ENCODE measurements at regions not wholly inside any gene's neighbourhood (a gene's known extent, or its start where the extent isn't known, plus 50 kb on each side); places are given as distances from the start of the nearest gene placed in this dataset.

GRCh38 chr10:128817636-128818035, 649.4 kb upstream of the MGMT start:
- Mint-ChIP-seq H3K4me3 (ENCODE audit: low read depth) (no peak overlapping the region), H3K36me3 (ENCODE audit: low read depth) (no peaks in the 10 kb centered on the region), H3K4me1 (ENCODE audit: low read depth) (no peaks in the 10 kb centered on the region), H3K9me3 (no peaks in the 10 kb centered on the region), H3K27me3 (ENCODE audit: low read depth) (no peaks in the 10 kb centered on the region), H3K27ac (no peak overlapping the region)
- DNase-seq (ENCODE audit: low spot score), result no peak
- intact Hi-C loops (cut with micrococcal nuclease), result no loop called here

GRCh38 chr10:128820663-128821062, 646.4 kb upstream of the MGMT start:
- Mint-ChIP-seq H3K9me3 (no peaks in the 10 kb centered on the region), H3K36me3 (ENCODE audit: low read depth) (no peaks in the 10 kb centered on the region), H3K27me3 (ENCODE audit: low read depth) (no peaks in the 10 kb centered on the region), H3K4me3 (ENCODE audit: low read depth) (no peak overlapping the region), H3K27ac (no peak overlapping the region), H3K4me1 (ENCODE audit: low read depth) (no peaks in the 10 kb centered on the region)
- intact Hi-C loops (cut with micrococcal nuclease), result no loop called here
- DNase-seq (ENCODE audit: low spot score), result no peak

- intact Hi-C loops (cut with micrococcal nuclease), result no loop called here
- no peaks in the 10 kb centered on the region for H3K9me3 Mint-ChIP-seq
- no peak overlapping the region for H3K27ac Mint-ChIP-seq
- H3K4me1 Mint-ChIP-seq (ENCODE audit: low read depth), result no peaks in the 10 kb centered on the region
- DNase-seq (ENCODE audit: low spot score), result no peak
- H3K36me3 Mint-ChIP-seq (ENCODE audit: low read depth), result no peaks in the 10 kb centered on the region
- no peak overlapping the region for H3K4me3 Mint-ChIP-seq (ENCODE audit: low read depth)
- no peaks in the 10 kb centered on the region for H3K27me3 Mint-ChIP-seq (ENCODE audit: low read depth)
Measured at GRCh38 chr10:128823201-128823600, 643.8 kb upstream of the MGMT start.

- H3K27me3 Mint-ChIP-seq (ENCODE audit: low read depth), result no peaks in the 10 kb centered on the region
- H3K4me3 Mint-ChIP-seq (ENCODE audit: low read depth), result no peak overlapping the region
- H3K36me3 Mint-ChIP-seq (ENCODE audit: low read depth), result no peaks in the 10 kb centered on the region
- H3K9me3 Mint-ChIP-seq, result no peaks in the 10 kb centered on the region
- intact Hi-C loops (cut with micrococcal nuclease), result no loop called here
- H3K27ac Mint-ChIP-seq, result no peak overlapping the region
- no peaks in the 10 kb centered on the region for H3K4me1 Mint-ChIP-seq (ENCODE audit: low read depth)
- no peak for DNase-seq (ENCODE audit: low spot score)
Measured at GRCh38 chr10:128825626-128826025, 641.4 kb upstream of the MGMT start.

- no peak overlapping the region for H3K4me3 Mint-ChIP-seq (ENCODE audit: low read depth)
- H3K27me3 Mint-ChIP-seq (ENCODE audit: low read depth), result no peaks in the 10 kb centered on the region
- H3K27ac Mint-ChIP-seq, result no peak overlapping the region
- no peaks in the 10 kb centered on the region for H3K4me1 Mint-ChIP-seq (ENCODE audit: low read depth)
- intact Hi-C loops (cut with micrococcal nuclease), result no loop called here
- DNase-seq (ENCODE audit: low spot score), result no peak
- no peaks in the 10 kb centered on the region for H3K36me3 Mint-ChIP-seq (ENCODE audit: low read depth)
- H3K9me3 Mint-ChIP-seq, result no peaks in the 10 kb centered on the region
Measured at GRCh38 chr10:128833671-128834070, 633.4 kb upstream of the MGMT start.

GRCh38 chr10:128835361-128835760, 631.7 kb upstream of the MGMT start:
- Mint-ChIP-seq H3K4me1 (ENCODE audit: low read depth) (no peaks in the 10 kb centered on the region), H3K9me3 (no peaks in the 10 kb centered on the region), H3K36me3 (ENCODE audit: low read depth) (no peaks in the 10 kb centered on the region), H3K27ac (no peak overlapping the region), H3K4me3 (ENCODE audit: low read depth) (no peak overlapping the region), H3K27me3 (ENCODE audit: low read depth) (no peaks in the 10 kb centered on the region)
- intact Hi-C loops (cut with micrococcal nuclease), result no loop called here
- no peak for DNase-seq (ENCODE audit: low spot score)

- Mint-ChIP-seq H3K36me3 (ENCODE audit: low read depth) (no peaks in the 10 kb centered on the region), H3K27me3 (ENCODE audit: low read depth) (peaks cover 3% of the 10 kb centered on the region), H3K9me3 (no peaks in the 10 kb centered on the region), H3K27ac (no peak overlapping the region), H3K4me1 (ENCODE audit: low read depth) (no peaks in the 10 kb centered on the region), H3K4me3 (ENCODE audit: low read depth) (no peak overlapping the region)
- intact Hi-C loops (cut with micrococcal nuclease), result no loop called here
- no peak for DNase-seq (ENCODE audit: low spot score)
Measured at GRCh38 chr10:128837478-128837877, 629.6 kb upstream of the MGMT start.

GRCh38 chr10:128839134-128839533, 627.9 kb upstream of the MGMT start:
- intact Hi-C loops (cut with micrococcal nuclease), result no loop called here
- no peaks in the 10 kb centered on the region for H3K36me3 Mint-ChIP-seq (ENCODE audit: low read depth)
- DNase-seq (ENCODE audit: low spot score), result no peak
- no peak overlapping the region for H3K4me3 Mint-ChIP-seq (ENCODE audit: low read depth)
- no peak overlapping the region for H3K27ac Mint-ChIP-seq
- no peaks in the 10 kb centered on the region for H3K4me1 Mint-ChIP-seq (ENCODE audit: low read depth)
- H3K9me3 Mint-ChIP-seq, result no peaks in the 10 kb centered on the region
- H3K27me3 Mint-ChIP-seq (ENCODE audit: low read depth), result peaks cover 5% of the 10 kb centered on the region

GRCh38 chr10:128839701-128840100, 627.3 kb upstream of the MGMT start:
- H3K36me3 Mint-ChIP-seq (ENCODE audit: low read depth), result no peaks in the 10 kb centered on the region
- no peak overlapping the region for H3K4me3 Mint-ChIP-seq (ENCODE audit: low read depth)
- no peak for DNase-seq (ENCODE audit: low spot score)
- intact Hi-C loops (cut with micrococcal nuclease), result no loop called here
- no peaks in the 10 kb centered on the region for H3K4me1 Mint-ChIP-seq (ENCODE audit: low read depth)
- no peaks in the 10 kb centered on the region for H3K9me3 Mint-ChIP-seq
- no peak overlapping the region for H3K27ac Mint-ChIP-seq
- H3K27me3 Mint-ChIP-seq (ENCODE audit: low read depth), result peaks cover 5% of the 10 kb centered on the region

GRCh38 chr10:128843972-128844371, 623.1 kb upstream of the MGMT start:
- no peak overlapping the region for H3K4me3 Mint-ChIP-seq (ENCODE audit: low read depth)
- no peaks in the 10 kb centered on the region for H3K4me1 Mint-ChIP-seq (ENCODE audit: low read depth)
- no peaks in the 10 kb centered on the region for H3K9me3 Mint-ChIP-seq
- peaks cover 5% of the 10 kb centered on the region for H3K27me3 Mint-ChIP-seq (ENCODE audit: low read depth)
- intact Hi-C loops (cut with micrococcal nuclease), result no loop called here
- no peak overlapping the region for H3K27ac Mint-ChIP-seq
- DNase-seq (ENCODE audit: low spot score), result no peak
- H3K36me3 Mint-ChIP-seq (ENCODE audit: low read depth), result no peaks in the 10 kb centered on the region

- Mint-ChIP-seq H3K9me3 (no peaks in the 10 kb centered on the region), H3K27me3 (ENCODE audit: low read depth) (peaks cover 5% of the 10 kb centered on the region), H3K36me3 (ENCODE audit: low read depth) (no peaks in the 10 kb centered on the region), H3K27ac (no peak overlapping the region), H3K4me1 (ENCODE audit: low read depth) (no peaks in the 10 kb centered on the region), H3K4me3 (ENCODE audit: low read depth) (no peak overlapping the region)
- intact Hi-C loops (cut with micrococcal nuclease), result no loop called here
- DNase-seq (ENCODE audit: low spot score), result no peak
Measured at GRCh38 chr10:128846927-128847326, 620.1 kb upstream of the MGMT start.

- DNase-seq (ENCODE audit: low spot score), result no peak
- no peaks in the 10 kb centered on the region for H3K27me3 Mint-ChIP-seq (ENCODE audit: low read depth)
- H3K4me1 Mint-ChIP-seq (ENCODE audit: low read depth), result no peaks in the 10 kb centered on the region
- H3K36me3 Mint-ChIP-seq (ENCODE audit: low read depth), result no peaks in the 10 kb centered on the region
- H3K4me3 Mint-ChIP-seq (ENCODE audit: low read depth), result no peak overlapping the region
- intact Hi-C loops (cut with micrococcal nuclease), result no loop called here
- H3K9me3 Mint-ChIP-seq, result no peaks in the 10 kb centered on the region
- H3K27ac Mint-ChIP-seq, result no peak overlapping the region
Measured at GRCh38 chr10:128848810-128849209, 618.2 kb upstream of the MGMT start.

- H3K27ac Mint-ChIP-seq, result no peak overlapping the region
- intact Hi-C loops (cut with micrococcal nuclease), result no loop called here
- no peaks in the 10 kb centered on the region for H3K4me1 Mint-ChIP-seq (ENCODE audit: low read depth)
- DNase-seq (ENCODE audit: low spot score), result no peak
- no peaks in the 10 kb centered on the region for H3K36me3 Mint-ChIP-seq (ENCODE audit: low read depth)
- H3K4me3 Mint-ChIP-seq (ENCODE audit: low read depth), result no peak overlapping the region
- no peaks in the 10 kb centered on the region for H3K27me3 Mint-ChIP-seq (ENCODE audit: low read depth)
- H3K9me3 Mint-ChIP-seq, result no peaks in the 10 kb centered on the region
Measured at GRCh38 chr10:128850647-128851046, 616.4 kb upstream of the MGMT start.

- Mint-ChIP-seq H3K36me3 (ENCODE audit: low read depth) (no peaks in the 10 kb centered on the region), H3K27me3 (ENCODE audit: low read depth) (no peaks in the 10 kb centered on the region), H3K27ac (no peak overlapping the region), H3K4me3 (ENCODE audit: low read depth) (no peak overlapping the region), H3K9me3 (no peaks in the 10 kb centered on the region), H3K4me1 (ENCODE audit: low read depth) (no peaks in the 10 kb centered on the region)
- DNase-seq (ENCODE audit: low spot score), result no peak
- intact Hi-C loops (cut with micrococcal nuclease), result no loop called here
Measured at GRCh38 chr10:128851281-128851680, 615.8 kb upstream of the MGMT start.

Measured in activated T-helper 2 cell treated with anti-CD3 and anti-CD28 coated beads, Interferon-gamma antibody, Interleukin-2, Interleukin-4, amounts not matched to agents 10 μg/mL and 5 μg/mL and 100 μg/mL, durations not matched to agents 14 hours and 24 hours and 36 hours (primary cell).